ENCODE measurements at regions not wholly inside any gene's neighbourhood (a gene's known extent, or its start where the extent isn't known, plus 50 kb on each side); places are given as distances from the start of the nearest gene placed in this dataset.

GRCh38 chr9:135254176-135255032 is 166.9 kb downstream of the OLFM1 start:
- DNase-seq (peak in 1 of 4 donors; percentile 61), ATAC-seq (no peak)
- intact Hi-C loops (cut with DNase I), result no loop called here
- TF ChIP-seq, protein P1, sequence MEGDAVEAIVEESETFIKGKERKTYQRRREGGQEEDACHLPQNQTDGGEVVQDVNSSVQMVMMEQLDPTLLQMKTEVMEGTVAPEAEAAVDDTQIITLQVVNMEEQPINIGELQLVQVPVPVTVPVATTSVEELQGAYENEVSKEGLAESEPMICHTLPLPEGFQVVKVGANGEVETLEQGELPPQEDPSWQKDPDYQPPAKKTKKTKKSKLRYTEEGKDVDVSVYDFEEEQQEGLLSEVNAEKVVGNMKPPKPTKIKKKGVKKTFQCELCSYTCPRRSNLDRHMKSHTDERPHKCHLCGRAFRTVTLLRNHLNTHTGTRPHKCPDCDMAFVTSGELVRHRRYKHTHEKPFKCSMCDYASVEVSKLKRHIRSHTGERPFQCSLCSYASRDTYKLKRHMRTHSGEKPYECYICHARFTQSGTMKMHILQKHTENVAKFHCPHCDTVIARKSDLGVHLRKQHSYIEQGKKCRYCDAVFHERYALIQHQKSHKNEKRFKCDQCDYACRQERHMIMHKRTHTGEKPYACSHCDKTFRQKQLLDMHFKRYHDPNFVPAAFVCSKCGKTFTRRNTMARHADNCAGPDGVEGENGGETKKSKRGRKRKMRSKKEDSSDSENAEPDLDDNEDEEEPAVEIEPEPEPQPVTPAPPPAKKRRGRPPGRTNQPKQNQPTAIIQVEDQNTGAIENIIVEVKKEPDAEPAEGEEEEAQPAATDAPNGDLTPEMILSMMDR (IDR thresholded peaks at IDR 0.05), result no peak
- H3K4me1 ChIP-seq, result no peaks in the 10 kb centered on the region
- H3K4me3 ChIP-seq, result no peak overlapping the region
- H3K27me3 ChIP-seq, result peaks cover 0 to 66% of the 10 kb centered on the region in 2 donors
- H3K36me3 ChIP-seq, result no peaks in the 10 kb centered on the region
- no peak overlapping the region for H3K27ac ChIP-seq
- H3K9me3 ChIP-seq, result no peaks in the 10 kb centered on the region

DNA sequence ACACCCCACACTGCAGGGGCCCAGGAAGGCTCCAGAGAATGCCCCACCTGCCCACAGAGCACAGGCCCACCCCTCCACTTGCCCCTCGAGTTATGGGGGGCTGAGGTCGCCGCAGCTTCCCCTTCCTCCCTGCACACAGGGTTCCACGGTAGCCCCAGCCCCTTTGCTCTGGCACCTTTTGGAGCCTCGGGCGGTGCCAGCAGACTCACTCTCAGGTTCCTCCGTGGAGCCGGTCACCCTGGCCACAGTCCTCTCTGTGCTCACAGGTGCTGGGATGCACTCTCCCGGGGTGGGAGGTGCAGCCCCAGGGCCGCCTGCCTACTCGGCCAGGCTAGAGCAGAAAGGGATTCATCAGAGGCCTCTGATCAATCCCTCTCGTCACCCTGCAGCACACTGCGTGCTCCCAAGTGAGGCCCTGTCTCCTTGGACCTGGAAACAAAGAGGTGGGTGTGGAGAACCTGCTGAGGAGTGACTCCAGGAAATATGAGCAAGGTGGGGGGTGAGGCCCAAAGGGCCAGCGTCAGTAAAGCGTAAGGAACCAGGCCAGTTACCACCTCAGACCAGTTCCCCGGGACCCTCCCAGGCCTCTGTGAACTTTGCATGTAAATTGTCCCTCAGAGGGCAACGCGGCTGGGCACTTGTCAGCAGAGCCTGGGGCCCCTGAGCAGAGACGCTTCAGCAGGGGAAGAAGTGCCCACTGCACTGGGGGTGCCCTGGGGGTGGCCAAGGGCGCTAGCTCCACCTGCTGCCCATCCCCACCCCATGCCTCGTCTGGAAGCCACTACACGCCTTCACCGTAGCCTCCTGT is 167.8 kb downstream of the OLFM1 start:
- Histone ChIP-seq H3K9me3 (no peaks in the 10 kb centered on the region), H3K36me3 (no peaks in the 10 kb centered on the region), H3K4me1 (no peaks in the 10 kb centered on the region), H3K27ac (no peak overlapping the region), H3K4me3 (no peak overlapping the region), H3K27me3 (peaks cover 0 to 66% of the 10 kb centered on the region in 2 donors)
- ATAC-seq (no peak), DNase-seq (peak in 1 of 4 donors; percentile 60)
- intact Hi-C loops (cut with DNase I), result no loop called here
- TF ChIP-seq, protein P1 (IDR thresholded peaks at IDR 0.05), result no peak

DNA sequence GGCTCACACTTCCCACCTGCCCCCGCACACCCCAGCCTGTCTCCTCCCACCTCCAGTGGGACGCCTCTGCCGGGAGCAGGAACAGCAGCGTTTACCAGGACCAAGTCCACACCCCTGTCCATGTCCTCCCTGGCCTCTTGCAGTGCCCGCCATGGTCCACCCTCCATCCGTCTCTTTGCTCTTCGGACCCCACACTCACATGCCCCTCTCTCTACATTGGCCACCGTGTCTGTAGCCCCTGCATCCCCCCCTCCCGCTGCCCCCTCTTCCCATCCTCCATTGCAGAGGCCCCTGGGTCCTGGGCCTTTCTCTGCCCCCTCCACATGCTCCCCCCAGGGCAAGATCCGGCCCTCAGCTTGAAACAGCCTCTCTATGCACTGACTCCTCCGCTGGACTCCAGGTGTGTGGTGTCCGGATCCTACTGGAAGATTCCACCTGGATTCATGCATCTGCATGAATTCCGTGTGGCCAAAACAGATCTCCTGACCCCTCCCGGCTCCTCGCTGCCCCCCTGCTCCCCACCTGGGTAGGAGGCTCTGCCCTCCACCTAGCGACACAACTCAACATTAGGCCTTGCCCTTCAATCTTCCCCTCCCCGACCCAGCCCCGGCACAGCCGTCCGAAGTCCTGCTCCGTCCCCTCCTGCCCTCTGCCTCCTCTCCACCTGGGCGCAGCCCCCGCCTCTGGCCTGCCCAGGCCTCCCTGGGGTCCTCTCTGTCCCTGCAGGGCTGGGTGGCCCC is 168.5 kb downstream of the OLFM1 start:
- peaks cover 0 to 63% of the 10 kb centered on the region in 2 donors for H3K27me3 ChIP-seq
- H3K9me3 ChIP-seq, result no peaks in the 10 kb centered on the region
- no peaks in the 10 kb centered on the region for H3K36me3 ChIP-seq
- H3K4me1 ChIP-seq, result no peaks in the 10 kb centered on the region
- ATAC-seq, result no peak
- peak in 1 of 4 donors; percentile 62 for DNase-seq
- H3K4me3 ChIP-seq, result no peak overlapping the region
- intact Hi-C loops (cut with DNase I), result no loop called here
- TF ChIP-seq, protein P1 (IDR thresholded peaks at IDR 0.05), result no peak
- H3K27ac ChIP-seq, result no peak overlapping the region

- DNase-seq (peak in 1 of 4 donors; percentile 50), ATAC-seq (no peak)
- Histone ChIP-seq H3K4me1 (no peaks in the 10 kb centered on the region), H3K4me3 (no peak overlapping the region), H3K27me3 (peaks cover 0 to 55% of the 10 kb centered on the region in 2 donors), H3K36me3 (no peaks in the 10 kb centered on the region), H3K27ac (no peak overlapping the region), H3K9me3 (no peaks in the 10 kb centered on the region)
- intact Hi-C loops (cut with DNase I), result no loop called here
- TF ChIP-seq, protein P1 (IDR thresholded peaks at IDR 0.05), result no peak
Measured at GRCh38 chr9:135256581-135257354, 169.3 kb downstream of the OLFM1 start.
